ENCODE measurements at regions not wholly inside any gene's neighbourhood (a gene's known extent, or its start where the extent isn't known, plus 50 kb on each side); places are given as distances from the start of the nearest gene placed in this dataset.

DNA sequence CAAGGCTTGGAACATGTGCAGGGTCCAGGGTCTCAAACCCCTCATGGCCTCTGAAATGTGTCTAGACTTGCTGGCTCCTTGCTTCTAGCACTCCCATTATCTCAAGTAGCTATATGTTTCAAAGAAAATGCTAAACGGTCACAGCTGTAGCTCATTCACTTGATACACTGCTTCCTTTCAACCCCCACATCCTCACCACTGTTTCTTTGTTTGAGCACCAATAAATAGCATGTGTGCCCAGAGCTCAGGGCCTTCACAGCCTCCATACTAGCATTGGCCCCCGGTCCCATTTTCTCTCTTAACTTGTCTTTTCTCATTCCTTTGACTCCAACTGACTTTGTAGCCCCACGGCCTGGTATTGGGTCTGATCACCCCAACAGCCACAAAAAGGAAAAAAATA lies 801.8 kb downstream of the STIM2 start:
- no peaks in the 10 kb centered on the region for H3K27me3 ChIP-seq (ENCODE audit: insufficient read depth, poor library complexity, severe bottlenecking)
- no peak overlapping the region for H3K4me3 ChIP-seq (replicated peaks; ENCODE audit: insufficient read depth, low read length)
- TF ChIP-seq GABPA (IDR thresholded peaks at IDR 0.05; ENCODE audit: low read depth) (no peak), CTCF (IDR thresholded peaks at IDR 0.05; ENCODE audit: insufficient read depth, low read length) (no peak)
- H3K27ac ChIP-seq (replicated peaks), result no peak overlapping the region
- no peak for DNase-seq (ENCODE audit: low read depth in 1 of 2, low spot score in 1 of 2)

DNA sequence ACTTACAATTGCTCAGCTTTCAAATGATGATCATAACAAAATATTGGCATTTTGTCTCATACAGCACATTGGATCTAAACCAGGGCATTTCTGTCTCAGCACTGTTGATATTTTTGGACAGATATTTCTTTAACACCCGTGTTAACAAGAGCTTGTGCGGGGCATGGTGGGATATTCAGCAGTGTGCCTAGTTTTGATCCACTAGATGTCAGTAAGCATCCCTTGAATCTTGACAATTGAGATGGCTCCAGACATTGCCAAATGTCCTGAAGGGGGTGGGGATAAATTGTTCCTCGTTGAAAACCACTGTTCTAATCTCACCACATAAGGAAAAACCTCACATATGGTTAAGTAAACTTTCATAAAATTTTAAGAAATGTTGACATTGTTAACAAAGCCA lies 806.3 kb downstream of the STIM2 start:
- TF ChIP-seq POLR2AphosphoS5 (IDR thresholded peaks at IDR 0.05; ENCODE audit: low read depth) (no peak), CTCF (IDR thresholded peaks at IDR 0.05; ENCODE audit: insufficient read depth, low read length) (no peak), GABPA (IDR thresholded peaks at IDR 0.05; ENCODE audit: low read depth) (no peak), SPI1 (IDR thresholded peaks at IDR 0.05; ENCODE audit: borderline replicate concordance, low read depth) (no peak)
- TF ChIP-seq, protein P1, sequence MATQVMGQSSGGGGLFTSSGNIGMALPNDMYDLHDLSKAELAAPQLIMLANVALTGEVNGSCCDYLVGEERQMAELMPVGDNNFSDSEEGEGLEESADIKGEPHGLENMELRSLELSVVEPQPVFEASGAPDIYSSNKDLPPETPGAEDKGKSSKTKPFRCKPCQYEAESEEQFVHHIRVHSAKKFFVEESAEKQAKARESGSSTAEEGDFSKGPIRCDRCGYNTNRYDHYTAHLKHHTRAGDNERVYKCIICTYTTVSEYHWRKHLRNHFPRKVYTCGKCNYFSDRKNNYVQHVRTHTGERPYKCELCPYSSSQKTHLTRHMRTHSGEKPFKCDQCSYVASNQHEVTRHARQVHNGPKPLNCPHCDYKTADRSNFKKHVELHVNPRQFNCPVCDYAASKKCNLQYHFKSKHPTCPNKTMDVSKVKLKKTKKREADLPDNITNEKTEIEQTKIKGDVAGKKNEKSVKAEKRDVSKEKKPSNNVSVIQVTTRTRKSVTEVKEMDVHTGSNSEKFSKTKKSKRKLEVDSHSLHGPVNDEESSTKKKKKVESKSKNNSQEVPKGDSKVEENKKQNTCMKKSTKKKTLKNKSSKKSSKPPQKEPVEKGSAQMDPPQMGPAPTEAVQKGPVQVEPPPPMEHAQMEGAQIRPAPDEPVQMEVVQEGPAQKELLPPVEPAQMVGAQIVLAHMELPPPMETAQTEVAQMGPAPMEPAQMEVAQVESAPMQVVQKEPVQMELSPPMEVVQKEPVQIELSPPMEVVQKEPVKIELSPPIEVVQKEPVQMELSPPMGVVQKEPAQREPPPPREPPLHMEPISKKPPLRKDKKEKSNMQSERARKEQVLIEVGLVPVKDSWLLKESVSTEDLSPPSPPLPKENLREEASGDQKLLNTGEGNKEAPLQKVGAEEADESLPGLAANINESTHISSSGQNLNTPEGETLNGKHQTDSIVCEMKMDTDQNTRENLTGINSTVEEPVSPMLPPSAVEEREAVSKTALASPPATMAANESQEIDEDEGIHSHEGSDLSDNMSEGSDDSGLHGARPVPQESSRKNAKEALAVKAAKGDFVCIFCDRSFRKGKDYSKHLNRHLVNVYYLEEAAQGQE (IDR thresholded peaks at IDR 0.05; ENCODE audit: insufficient replicate concordance, low read depth), result no peak
- no peak overlapping the region for H3K4me3 ChIP-seq (replicated peaks; ENCODE audit: insufficient read depth, low read length)
- no peak overlapping the region for H3K27ac ChIP-seq (replicated peaks)
- no peaks in the 10 kb centered on the region for H3K27me3 ChIP-seq (ENCODE audit: insufficient read depth, poor library complexity, severe bottlenecking)
- no peak for DNase-seq (ENCODE audit: low read depth in 1 of 2, low spot score in 1 of 2)

GRCh38 chr4:27668001-27668400 lies 807.4 kb downstream of the STIM2 start:
- Histone ChIP-seq H3K4me3 (replicated peaks; ENCODE audit: insufficient read depth, low read length) (no peak overlapping the region), H3K27me3 (ENCODE audit: insufficient read depth, poor library complexity, severe bottlenecking) (no peaks in the 10 kb centered on the region), H3K27ac (replicated peaks) (no peak overlapping the region)
- DNase-seq (ENCODE audit: low read depth in 1 of 2, low spot score in 1 of 2), result no peak
- TF ChIP-seq GABPA (IDR thresholded peaks at IDR 0.05; ENCODE audit: low read depth), result no peak
- TF ChIP-seq, protein P1 (IDR thresholded peaks at IDR 0.05; ENCODE audit: insufficient replicate concordance, low read depth), result no peak
- no peak for TF ChIP-seq CTCF (IDR thresholded peaks at IDR 0.05; ENCODE audit: insufficient read depth, low read length)
- TF ChIP-seq POLR2AphosphoS5 (IDR thresholded peaks at IDR 0.05; ENCODE audit: low read depth), result no peak
- no peak for TF ChIP-seq SPI1 (IDR thresholded peaks at IDR 0.05; ENCODE audit: borderline replicate concordance, low read depth)

DNA sequence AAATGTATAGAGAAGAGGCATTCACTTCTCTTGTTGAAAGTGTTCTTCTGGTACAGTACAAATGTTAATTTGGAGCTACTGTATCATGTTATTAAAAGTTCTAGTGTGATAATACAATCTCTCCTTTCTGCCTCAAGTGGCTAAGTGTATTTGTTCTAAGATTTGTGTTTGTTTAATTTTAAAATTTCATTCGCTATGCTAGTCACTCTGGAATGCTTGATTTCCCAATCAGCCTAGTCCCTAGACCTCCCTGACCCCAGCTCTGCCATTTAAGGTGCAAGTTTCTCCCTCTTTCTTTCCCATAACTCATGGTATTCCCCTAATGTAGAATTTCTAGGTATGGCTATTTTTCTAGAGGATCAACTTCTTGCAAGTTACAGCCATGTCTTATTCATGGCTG lies 817.4 kb downstream of the STIM2 start:
- Histone ChIP-seq H3K4me3 (replicated peaks; ENCODE audit: insufficient read depth, low read length) (no peak overlapping the region), H3K27me3 (ENCODE audit: insufficient read depth, poor library complexity, severe bottlenecking) (no peaks in the 10 kb centered on the region), H3K27ac (replicated peaks) (no peak overlapping the region)
- no peak for TF ChIP-seq SPI1 (IDR thresholded peaks at IDR 0.05; ENCODE audit: borderline replicate concordance, low read depth)
- TF ChIP-seq POLR2AphosphoS5 (IDR thresholded peaks at IDR 0.05; ENCODE audit: low read depth), result no peak
- no peak for TF ChIP-seq CTCF (IDR thresholded peaks at IDR 0.05; ENCODE audit: insufficient read depth, low read length)
- TF ChIP-seq, protein P1 (IDR thresholded peaks at IDR 0.05; ENCODE audit: insufficient replicate concordance, low read depth), result no peak
- no peak for TF ChIP-seq GABPA (IDR thresholded peaks at IDR 0.05; ENCODE audit: low read depth)
- no peak for DNase-seq (ENCODE audit: low read depth in 1 of 2, low spot score in 1 of 2)

Measured in HL-60 (cell line).